OCI-LY3 (cell line): ENCODE measurements at regions not wholly inside any gene's neighbourhood (a gene's known extent, or its start where the extent isn't known, plus 50 kb on each side); places are given as distances from the start of the nearest gene placed in this dataset.

ENCODE experiments used
- CTCF ChIP-seq: fragments of 200-600, 300-600 bp; sonication (generic); IDR thresholded peaks from 2 replicates; pipeline ENCODE4 v1.5.1; 2014; ENCODE audit warnings: antibody characterized with exemption, low read length, low read depth
- EZH2phosphoT487 ChIP-seq: fragments of 200-600 bp; shearing (Covaris generic); IDR thresholded peaks from 2 replicates; pipeline ENCODE4 v1.6.1; 2018; ENCODE audit warnings: antibody characterized with exemption, mixed run types, low read depth

- TF ChIP-seq CTCF (no peak), EZH2phosphoT487 (no peak)
Measured at GRCh38 chr6:8875986-8876385, 440.6 kb upstream of the SLC35B3 start.
